ENCODE measurements at regions not wholly inside any gene's neighbourhood (a gene's known extent, or its start where the extent isn't known, plus 50 kb on each side); places are given as distances from the start of the nearest gene placed in this dataset.
A peak's percentile ranks its signal among the peaks of the same experiment; 100 is the strongest.

DNA sequence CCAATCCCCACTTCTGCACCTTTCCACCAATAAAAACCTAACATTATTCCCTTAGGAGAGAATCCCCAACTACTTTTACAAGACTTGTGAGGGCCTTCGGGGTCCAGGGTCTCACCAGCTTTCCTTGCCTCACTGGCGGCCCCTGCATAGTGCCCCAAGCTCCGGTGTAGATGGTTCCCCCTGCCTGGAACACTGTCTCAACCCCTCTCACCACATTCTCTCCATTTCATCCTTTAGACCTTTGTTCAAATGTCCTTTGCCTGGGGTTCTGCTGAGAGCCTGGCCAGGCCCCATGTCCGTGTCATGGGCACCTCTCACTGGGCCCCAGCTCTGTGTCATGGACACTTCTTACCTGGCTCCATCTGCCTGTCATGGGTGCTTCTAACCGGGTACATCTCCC, 64.5 kb upstream of the SORCS3 start:
- DNase-seq (ENCODE audit: low spot score), result no peak

- DNase-seq (ENCODE audit: low spot score), result no peak
Measured at GRCh38 chr10:104577163-104577562, 63.9 kb upstream of the SORCS3 start.

GRCh38 chr10:104577861-104578521, 63.1 kb upstream of the SORCS3 start:
- no peak for DNase-seq (ENCODE audit: low spot score)

- DNase-seq (ENCODE audit: low spot score), result no peak
Measured at GRCh38 chr10:104578671-104579070, 62.4 kb upstream of the SORCS3 start.

GRCh38 chr10:104579136-104579535, 62.0 kb upstream of the SORCS3 start:
- no peak for DNase-seq (ENCODE audit: low spot score)

GRCh38 chr10:104580321-104580720, 60.8 kb upstream of the SORCS3 start:
- no peak for DNase-seq (ENCODE audit: low spot score)

GRCh38 chr10:104580774-104581675, 60.1 kb upstream of the SORCS3 start:
- DNase-seq (ENCODE audit: low spot score), result peak; percentile 83

DNA sequence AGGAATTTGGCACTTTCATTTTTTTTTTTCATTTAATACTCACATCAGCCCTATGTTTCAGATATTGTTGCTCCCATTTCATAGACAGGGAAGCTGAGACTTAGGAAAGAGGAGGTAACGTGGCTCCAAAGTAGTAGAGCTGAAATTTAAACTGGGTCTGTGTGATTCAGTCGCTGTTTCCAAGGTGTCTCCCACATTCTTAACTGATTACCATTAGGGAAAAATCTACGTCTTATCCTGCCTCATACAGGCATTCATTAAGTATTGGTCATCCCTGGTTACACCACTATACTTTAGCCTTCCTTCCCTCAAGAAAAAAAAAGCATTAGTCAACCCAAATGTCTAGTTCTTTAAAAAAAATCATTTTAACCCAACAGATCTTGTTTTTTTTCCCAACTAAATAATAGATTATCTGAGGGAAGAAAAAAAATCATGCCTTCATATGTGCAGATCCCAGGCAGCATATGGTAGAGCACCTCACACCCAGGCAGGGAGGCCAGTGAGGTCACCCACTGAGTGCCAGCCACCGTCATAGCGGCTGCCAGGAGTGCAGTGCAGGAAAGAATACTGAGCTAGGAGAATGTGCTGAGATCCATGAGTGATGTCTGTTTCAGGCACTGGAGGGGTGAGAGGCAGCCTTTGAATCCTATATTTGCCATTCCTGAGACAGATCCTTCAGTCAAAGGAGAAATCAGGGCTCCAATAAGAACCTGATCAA, 59.0 kb upstream of the SORCS3 start:
- DNase-seq (ENCODE audit: low spot score), result no peak

DNA sequence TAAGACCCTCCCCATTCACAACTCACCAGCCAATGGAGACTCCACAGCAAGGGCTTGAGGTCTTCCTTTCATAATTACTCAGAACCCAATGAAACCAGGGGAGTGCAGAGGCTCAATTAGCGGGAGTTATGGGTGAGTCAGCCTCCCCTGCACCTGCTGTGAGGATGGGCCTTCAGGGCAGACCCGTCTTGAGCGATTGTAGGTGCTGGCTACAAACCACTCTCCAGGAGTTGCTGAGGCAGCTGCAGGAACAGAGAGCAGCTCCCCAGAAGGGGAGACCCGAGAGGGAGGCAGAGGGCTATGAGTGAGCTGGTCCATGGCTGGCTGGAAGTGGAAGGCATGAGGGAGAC, 58.5 kb upstream of the SORCS3 start:
- DNase-seq (ENCODE audit: low spot score), result no peak

GRCh38 chr10:104582966-104583365, 58.1 kb upstream of the SORCS3 start:
- no peak for DNase-seq (ENCODE audit: low spot score)

DNA sequence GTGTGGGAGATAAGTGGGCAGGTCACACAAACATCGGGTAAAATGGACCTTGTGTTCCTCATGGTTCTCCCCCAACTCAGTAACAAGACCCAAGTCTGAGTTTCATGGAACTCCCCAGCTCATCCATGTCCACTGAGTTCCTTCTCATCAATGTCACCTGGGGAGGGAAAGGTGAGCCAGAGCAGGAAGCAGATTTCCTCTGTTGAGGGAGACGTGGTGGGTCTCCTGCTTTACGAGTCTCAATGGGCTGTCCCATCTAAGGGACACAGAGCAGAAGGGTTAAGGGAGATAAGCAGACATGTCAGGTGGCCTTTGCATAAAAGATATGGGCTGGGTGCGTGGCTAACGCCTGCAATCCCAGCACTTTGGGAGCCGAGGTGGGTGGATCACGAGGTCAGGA, 56.5 kb upstream of the SORCS3 start:
- no peak for DNase-seq (ENCODE audit: low spot score)

DNA sequence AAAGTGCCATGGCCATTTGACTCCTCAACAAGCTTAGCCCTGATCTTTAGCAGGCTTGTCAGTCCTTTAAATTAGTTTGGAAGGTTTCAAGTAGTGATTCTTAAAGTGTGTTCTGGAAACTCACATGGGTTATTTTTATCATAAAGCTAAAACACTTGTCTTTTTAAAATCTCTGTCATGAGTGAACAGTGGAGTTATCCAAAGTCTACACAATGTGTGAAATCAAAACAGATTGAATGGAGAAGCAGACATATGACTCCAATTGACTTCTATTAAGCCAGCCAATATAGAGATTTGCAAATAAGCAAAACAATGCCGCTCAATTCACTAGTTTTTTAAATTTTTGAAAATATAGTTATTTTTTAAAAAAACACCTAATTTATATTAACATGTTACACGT, 53.3 kb upstream of the SORCS3 start:
- no peak for DNase-seq (ENCODE audit: low spot score)

DNA sequence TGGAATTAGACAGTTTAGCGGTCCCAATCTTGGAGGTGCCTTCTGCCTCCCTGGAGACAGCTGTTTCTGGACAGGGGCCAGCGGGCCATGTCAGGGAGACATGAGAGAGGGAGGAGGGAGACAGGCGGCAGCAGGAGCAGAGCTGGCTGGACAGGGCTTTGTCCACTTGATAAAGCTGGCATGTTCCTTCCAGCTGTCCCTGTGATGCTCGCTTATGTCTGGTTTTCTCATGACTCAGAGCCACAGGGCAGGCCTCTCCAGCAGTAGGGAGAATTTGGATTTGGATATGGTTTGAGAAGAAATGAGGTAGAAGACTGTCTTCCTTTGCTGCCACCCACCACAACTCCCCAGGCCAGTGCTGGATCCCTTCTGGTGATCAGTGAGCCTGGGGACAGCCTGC, 51.7 kb upstream of the SORCS3 start:
- DNase-seq (ENCODE audit: low spot score), result no peak

DNA sequence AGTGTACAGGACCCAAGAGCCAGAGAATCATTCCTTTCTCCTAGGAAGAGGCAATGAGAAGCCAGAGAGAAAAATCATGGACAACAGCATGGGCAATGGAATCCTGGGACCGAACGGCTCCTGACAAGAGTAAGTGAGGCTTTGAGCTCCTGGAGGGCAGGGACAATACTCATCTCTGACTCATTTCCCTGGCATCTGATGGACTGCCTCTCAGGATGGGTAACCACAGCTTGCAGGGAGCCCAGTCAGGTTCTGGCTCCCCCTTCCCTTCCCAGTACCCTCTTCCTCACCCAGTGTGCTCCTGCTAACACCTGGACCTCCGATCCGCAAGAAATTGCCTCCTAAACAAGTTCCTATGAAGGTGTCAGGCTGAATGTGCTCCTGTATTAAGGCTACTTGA, 51.2 kb upstream of the SORCS3 start:
- no peak for DNase-seq (ENCODE audit: low spot score)
